SU-DHL-6 (cell line): ENCODE measurements at regions not wholly inside any gene's neighbourhood (a gene's known extent, or its start where the extent isn't known, plus 50 kb on each side); places are given as distances from the start of the nearest gene placed in this dataset.

ENCODE experiments used
- H2AFZ ChIP-seq: fragments of 200-600 bp; sonication (generic); 2 replicates; pipeline ENCODE4 v1.6.1; 2014; ENCODE audit warnings: low read depth, mild to moderate bottlenecking, moderate library complexity, mixed read lengths, antibody characterized with exemption, low read length; ENCODE audit not compliant: severe bottlenecking
- H3F3A ChIP-seq: fragments of 200-600 bp; shearing (Covaris generic); 2 replicates; pipeline ENCODE4 v1.6.0; 2016; ENCODE audit warnings: antibody characterized with exemption, mild to moderate bottlenecking; ENCODE audit not compliant: insufficient read depth
- H3K27ac ChIP-seq: fragments of 200-600 bp; sonication (generic); 2 replicates; pipeline ENCODE4 v1.5.1; 2016; ENCODE audit warnings: low read depth, mild to moderate bottlenecking, low read length, moderate library complexity, mixed read lengths
- H3K27me3 ChIP-seq: fragments of 200-600 bp; sonication (generic), shearing (Covaris generic); 2 replicates; pipeline ENCODE4 v1.6.0; 2014; ENCODE audit warnings: mild to moderate bottlenecking, low read length
- H3K36me3 ChIP-seq: fragments of 200-600 bp; sonication (generic); 2 replicates; pipeline ENCODE4 v1.6.1; 2014; ENCODE audit warnings: mild to moderate bottlenecking, low read length, mixed read lengths
- H3K4me2 ChIP-seq: fragments of 300-600, 200-600 bp; shearing (Covaris generic), sonication (generic); 2 replicates; pipeline ENCODE4 v1.6.0; 2014; ENCODE audit warnings: low read length, low read depth, mild to moderate bottlenecking; ENCODE audit not compliant: poor library complexity, severe bottlenecking
- H3K4me3 ChIP-seq: fragments of 200-600 bp; sonication (generic); 2 replicates; pipeline ENCODE4 v1.5.1; 2014; ENCODE audit warnings: antibody characterized with exemption, low read length, mild to moderate bottlenecking, mixed read lengths; ENCODE audit not compliant: insufficient read depth, poor library complexity, severe bottlenecking
- H3K79me2 ChIP-seq: fragments of 200-600 bp; sonication (generic); 2 replicates; pipeline ENCODE4 v1.6.1; 2014; ENCODE audit warnings: mild to moderate bottlenecking, low read length, moderate library complexity; ENCODE audit not compliant: insufficient read depth
- H3K9ac ChIP-seq: fragments of 200-600 bp; sonication (generic); 2 replicates; pipeline ENCODE4 v1.7.0; 2014; ENCODE audit warnings: mild to moderate bottlenecking, low read length
- H3K9me2 ChIP-seq: fragments of 200-600 bp; sonication (generic); replicated peaks from 2 replicates; pipeline ENCODE4 v1.6.1; 2014; ENCODE audit warnings: low read length; ENCODE audit not compliant: insufficient read depth
- H3K9me3 ChIP-seq: fragments of 200-600 bp; sonication (generic); 2 replicates; pipeline ENCODE4 v1.6.1; 2014; ENCODE audit warnings: low read length, mixed read lengths; ENCODE audit not compliant: insufficient read depth
- H4K20me1 ChIP-seq: fragments of 200-600 bp; sonication (generic); 2 replicates; pipeline ENCODE4 v1.6.1; 2014; ENCODE audit warnings: low read depth, mild to moderate bottlenecking, antibody characterized with exemption, low read length, moderate library complexity, mixed read lengths
- EZH2phosphoT487 ChIP-seq: fragments of 200-600 bp; sonication (generic), shearing (Covaris generic); conservative IDR thresholded peaks from 2 replicates; pipeline ENCODE4 v1.6.1; 2018; ENCODE audit warnings: mild to moderate bottlenecking, antibody characterized with exemption, low read length, moderate library complexity, mixed read lengths
- TF ChIP-seq, protein P1 (sequence below): fragments of 200-600 bp; sonication (generic); IDR thresholded peaks from one replicate; pipeline ENCODE4 v1.5.1; 2017; ENCODE audit warnings: antibody characterized with exemption, mild to moderate bottlenecking, low read length, moderate library complexity; ENCODE audit not compliant: insufficient read depth, poor library complexity, severe bottlenecking

DNA sequence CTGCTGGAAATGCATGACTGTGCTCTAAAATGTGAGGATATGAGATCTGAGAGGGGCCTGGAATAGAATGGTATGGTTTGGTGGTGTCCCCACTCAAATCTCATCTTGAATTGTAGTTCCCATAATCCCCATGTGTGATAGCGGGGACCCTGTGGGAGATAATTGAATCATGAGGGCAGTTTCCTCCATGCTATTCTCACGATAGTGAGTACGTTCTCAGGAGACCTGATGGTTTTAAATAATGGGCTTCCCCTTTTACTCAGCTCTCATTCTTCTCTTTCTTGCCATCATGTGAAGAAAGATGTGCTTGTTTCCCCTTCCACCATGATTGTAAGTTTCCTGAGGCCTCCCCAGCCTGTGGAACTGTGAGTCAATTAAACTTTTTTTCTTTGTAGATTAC, 133.6 kb upstream of the ADAMTS16 start:
- Histone ChIP-seq H3K27ac (no peak overlapping the region), H3K4me3 (no peak overlapping the region), H3F3A (no peaks in the 10 kb centered on the region), H3K9me2 (no peaks in the 10 kb centered on the region), H3K79me2 (no peaks in the 10 kb centered on the region), H4K20me1 (no peaks in the 10 kb centered on the region), H3K9ac (no peak overlapping the region), H2AFZ (no peak overlapping the region), H3K4me2 (no peak overlapping the region), H3K36me3 (no peaks in the 10 kb centered on the region), H3K9me3 (no peaks in the 10 kb centered on the region), H3K27me3 (no peaks in the 10 kb centered on the region)
- TF ChIP-seq, protein P1, sequence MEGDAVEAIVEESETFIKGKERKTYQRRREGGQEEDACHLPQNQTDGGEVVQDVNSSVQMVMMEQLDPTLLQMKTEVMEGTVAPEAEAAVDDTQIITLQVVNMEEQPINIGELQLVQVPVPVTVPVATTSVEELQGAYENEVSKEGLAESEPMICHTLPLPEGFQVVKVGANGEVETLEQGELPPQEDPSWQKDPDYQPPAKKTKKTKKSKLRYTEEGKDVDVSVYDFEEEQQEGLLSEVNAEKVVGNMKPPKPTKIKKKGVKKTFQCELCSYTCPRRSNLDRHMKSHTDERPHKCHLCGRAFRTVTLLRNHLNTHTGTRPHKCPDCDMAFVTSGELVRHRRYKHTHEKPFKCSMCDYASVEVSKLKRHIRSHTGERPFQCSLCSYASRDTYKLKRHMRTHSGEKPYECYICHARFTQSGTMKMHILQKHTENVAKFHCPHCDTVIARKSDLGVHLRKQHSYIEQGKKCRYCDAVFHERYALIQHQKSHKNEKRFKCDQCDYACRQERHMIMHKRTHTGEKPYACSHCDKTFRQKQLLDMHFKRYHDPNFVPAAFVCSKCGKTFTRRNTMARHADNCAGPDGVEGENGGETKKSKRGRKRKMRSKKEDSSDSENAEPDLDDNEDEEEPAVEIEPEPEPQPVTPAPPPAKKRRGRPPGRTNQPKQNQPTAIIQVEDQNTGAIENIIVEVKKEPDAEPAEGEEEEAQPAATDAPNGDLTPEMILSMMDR: no peak
- TF ChIP-seq EZH2phosphoT487: no peak

DNA sequence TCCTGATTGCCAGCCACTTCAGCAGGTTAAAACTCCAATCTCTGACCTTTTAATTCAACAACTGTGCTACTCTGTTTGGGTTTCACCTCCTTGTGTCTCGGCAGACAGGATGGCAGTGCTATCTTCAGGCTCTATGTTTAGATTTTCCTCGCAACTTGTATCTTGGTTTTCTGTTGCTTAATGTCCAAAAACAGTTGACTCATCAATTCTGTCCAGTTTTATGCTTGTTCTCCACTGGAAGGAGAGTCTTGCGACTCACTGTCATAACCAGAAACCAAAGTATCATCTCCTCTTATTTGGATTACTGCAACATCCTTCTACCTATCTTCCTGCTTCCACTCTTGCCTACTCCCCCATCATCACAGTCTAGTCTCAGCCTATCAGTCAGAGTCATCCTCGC, 130.9 kb upstream of the ADAMTS16 start:
- TF ChIP-seq, protein P1: no peak
- TF ChIP-seq EZH2phosphoT487: no peak
- H3K9me3 ChIP-seq: no peaks in the 10 kb centered on the region
- no peaks in the 10 kb centered on the region for H3F3A ChIP-seq
- no peaks in the 10 kb centered on the region for H3K27me3 ChIP-seq
- H3K4me3 ChIP-seq: no peak overlapping the region
- no peaks in the 10 kb centered on the region for H4K20me1 ChIP-seq
- H3K9me2 ChIP-seq: no peaks in the 10 kb centered on the region
- no peak overlapping the region for H3K27ac ChIP-seq
- no peaks in the 10 kb centered on the region for H3K79me2 ChIP-seq
- no peak overlapping the region for H3K4me2 ChIP-seq
- no peak overlapping the region for H3K9ac ChIP-seq
- no peak overlapping the region for H2AFZ ChIP-seq
- no peaks in the 10 kb centered on the region for H3K36me3 ChIP-seq

DNA sequence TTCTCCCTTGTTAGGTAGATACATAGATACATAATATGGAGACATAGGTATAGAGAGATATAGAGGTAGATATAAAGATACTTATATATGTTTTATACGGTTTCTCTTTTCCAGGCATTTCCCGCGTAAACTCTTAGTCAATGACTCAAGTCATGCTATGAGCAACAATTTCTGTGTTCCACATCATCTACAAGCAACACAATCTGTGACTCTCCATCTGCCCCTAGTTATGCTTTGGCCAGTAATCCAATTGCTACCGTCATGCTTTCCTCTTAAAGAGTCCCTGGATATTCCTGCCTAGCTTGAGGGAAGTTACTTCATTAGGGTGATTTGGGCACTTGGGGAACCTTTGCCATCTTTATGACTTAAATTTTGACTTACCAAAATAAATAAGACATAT, 129.0 kb upstream of the ADAMTS16 start:
- Histone ChIP-seq H2AFZ (no peak overlapping the region), H3K79me2 (no peaks in the 10 kb centered on the region), H3K4me2 (no peak overlapping the region), H3K27ac (no peak overlapping the region), H3K27me3 (no peaks in the 10 kb centered on the region), H3K4me3 (no peak overlapping the region), H3K9ac (no peak overlapping the region), H3K9me3 (no peaks in the 10 kb centered on the region), H4K20me1 (no peaks in the 10 kb centered on the region), H3K36me3 (no peaks in the 10 kb centered on the region), H3F3A (no peaks in the 10 kb centered on the region), H3K9me2 (no peaks in the 10 kb centered on the region)
- TF ChIP-seq EZH2phosphoT487: no peak
- TF ChIP-seq, protein P1: no peak
